Ascending aorta (tissue), 2 donors: ENCODE measurements at regions not wholly inside any gene's neighbourhood (a gene's known extent, or its start where the extent isn't known, plus 50 kb on each side); places are given as distances from the start of the nearest gene placed in this dataset.

ENCODE experiments used
- DNase-seq, 2 donors: peaks; one replicate each; pipeline ENCODE4 v3.0.0-alpha.2; 2019; ENCODE audit warnings: low spot score in 2 of 2
- H3K27ac ChIP-seq, 2 donors: fragments of 200-600 bp; sonication (generic); one replicate each; pipeline ENCODE4 v1.5.1; 2016 to 2017; ENCODE audit warnings: mild to moderate bottlenecking in 1 of 2
- H3K27me3 ChIP-seq: fragments of 200-600 bp; sonication (generic); one replicate; pipeline ENCODE4 v1.5.1; 2017
- H3K36me3 ChIP-seq, 2 donors: fragments of 200-600 bp; sonication (generic); one replicate each; pipeline ENCODE4 v1.5.1; 2016
- H3K4me1 ChIP-seq, 2 donors: fragments of 200-600 bp; sonication (generic); one replicate each; pipeline ENCODE4 v1.5.1; 2016 to 2017; ENCODE audit warnings: mild to moderate bottlenecking in 1 of 2
- H3K4me3 ChIP-seq, 2 donors: fragments of 200-600 bp; sonication (generic); one replicate each; pipeline ENCODE4 v1.5.1; 2016 to 2017; ENCODE audit warnings: mild to moderate bottlenecking in 1 of 2
- H3K9me3 ChIP-seq, 2 donors: fragments of 200-600 bp; sonication (generic); one replicate each; pipeline ENCODE4 v1.5.1; 2016
- CTCF ChIP-seq, 3 experiments: fragments of 200-600 bp in 2 of 3; fragments of 450-650 bp in 1 of 3; sonication (generic) in 2 of 3; IDR thresholded peaks; one replicate each; pipeline ENCODE4 v1.5.1; 2016 to 2019; ENCODE audit warnings: antibody characterized with exemption in 3 of 3, mild to moderate bottlenecking in 1 of 3, moderate library complexity in 1 of 3
- intact Hi-C: fragments of 100-400 bp; cut with DNase I; formaldehyde crosslinking; loops from one replicate; pipeline ENCODE4 v1.15.1; 2023

DNA sequence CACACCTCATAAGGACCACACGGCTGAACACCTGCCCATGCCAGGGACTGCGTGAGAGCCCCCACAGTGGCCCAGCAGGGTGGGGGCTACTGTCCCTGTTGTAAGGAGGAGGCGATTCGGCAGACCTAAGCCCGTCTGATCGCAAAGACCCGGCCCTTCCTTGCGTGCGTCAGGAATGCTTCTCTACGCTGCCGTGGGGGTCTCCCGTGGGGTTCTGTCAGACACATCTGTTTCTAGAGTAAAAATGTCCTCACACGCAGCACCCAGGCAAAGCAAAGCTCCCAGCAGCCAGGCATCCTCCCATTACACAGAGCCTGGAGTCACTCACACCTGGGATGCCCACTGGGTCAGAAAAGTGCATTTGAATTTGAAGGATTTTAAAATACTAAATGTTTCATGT is 147.7 kb upstream of the SOX1 start:
- Histone ChIP-seq H3K36me3 (no peaks in the 10 kb centered on the region), H3K27me3 (no peaks in the 10 kb centered on the region), H3K4me1 (no peaks in the 10 kb centered on the region), H3K27ac (no peak overlapping the region), H3K4me3 (no peak overlapping the region), H3K9me3 (no peaks in the 10 kb centered on the region)
- no peak for TF ChIP-seq CTCF (IDR thresholded peaks at IDR 0.05)
- intact Hi-C loops: no loop called here
- peak in 1 of 2 donors; percentile 48 for DNase-seq

- DNase-seq: peak in 1 of 2 donors; percentile 52
- Histone ChIP-seq H3K9me3 (no peaks in the 10 kb centered on the region), H3K36me3 (no peaks in the 10 kb centered on the region), H3K4me3 (no peak overlapping the region), H3K4me1 (no peaks in the 10 kb centered on the region), H3K27ac (no peak overlapping the region), H3K27me3 (no peaks in the 10 kb centered on the region)
- intact Hi-C loops: no loop called here
- TF ChIP-seq CTCF (IDR thresholded peaks at IDR 0.05): no peak
These were observed 147.1 kb upstream of the SOX1 start for GRCh38 chr13:111919849-111920248.

DNA sequence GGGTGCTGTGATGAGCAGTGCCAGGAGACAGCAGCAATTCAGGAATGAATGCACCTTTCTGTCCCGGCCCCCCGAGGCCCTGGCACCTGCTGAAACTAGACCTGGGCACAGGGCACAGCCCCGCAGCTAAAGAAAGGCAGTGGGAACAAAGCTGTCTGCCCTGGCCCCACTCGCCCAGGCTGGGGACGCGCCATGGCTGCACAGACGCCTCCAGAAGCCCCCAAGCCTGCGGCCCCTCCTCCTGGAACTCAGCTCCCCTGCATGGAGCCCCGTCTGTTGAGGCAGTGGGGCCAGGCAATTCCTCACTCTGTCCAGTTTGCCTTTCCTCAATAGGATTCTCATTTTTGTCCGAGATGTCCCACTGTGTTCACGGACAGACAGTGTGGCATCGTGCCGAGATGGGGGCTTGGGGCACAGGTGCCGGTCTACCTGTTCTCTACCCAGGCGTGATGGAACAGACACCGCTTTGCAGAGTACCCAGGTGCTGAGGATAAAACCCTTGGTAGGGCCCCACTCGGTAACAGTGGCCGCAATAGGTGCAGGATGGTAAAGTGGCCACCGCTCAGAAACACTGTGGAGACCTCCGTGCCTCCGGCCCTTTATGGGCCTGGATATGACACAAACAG is 146.5 kb upstream of the SOX1 start:
- no peak for TF ChIP-seq CTCF (IDR thresholded peaks at IDR 0.05)
- H3K27ac ChIP-seq: no peak overlapping the region
- H3K9me3 ChIP-seq: no peaks in the 10 kb centered on the region
- intact Hi-C loops: no loop called here
- H3K27me3 ChIP-seq: no peaks in the 10 kb centered on the region
- peak in 1 of 2 donors; percentile 39 for DNase-seq
- H3K36me3 ChIP-seq: no peaks in the 10 kb centered on the region
- H3K4me1 ChIP-seq: no peaks in the 10 kb centered on the region
- no peak overlapping the region for H3K4me3 ChIP-seq

GRCh38 chr13:111920932-111921705 is 145.8 kb upstream of the SOX1 start:
- no peak for TF ChIP-seq CTCF (IDR thresholded peaks at IDR 0.05)
- Histone ChIP-seq H3K36me3 (no peaks in the 10 kb centered on the region), H3K27ac (no peak overlapping the region), H3K4me1 (no peaks in the 10 kb centered on the region), H3K4me3 (no peak overlapping the region), H3K27me3 (no peaks in the 10 kb centered on the region), H3K9me3 (no peaks in the 10 kb centered on the region)
- peak in 1 of 2 donors; percentile 46 for DNase-seq
- intact Hi-C loops: no loop called here

DNA sequence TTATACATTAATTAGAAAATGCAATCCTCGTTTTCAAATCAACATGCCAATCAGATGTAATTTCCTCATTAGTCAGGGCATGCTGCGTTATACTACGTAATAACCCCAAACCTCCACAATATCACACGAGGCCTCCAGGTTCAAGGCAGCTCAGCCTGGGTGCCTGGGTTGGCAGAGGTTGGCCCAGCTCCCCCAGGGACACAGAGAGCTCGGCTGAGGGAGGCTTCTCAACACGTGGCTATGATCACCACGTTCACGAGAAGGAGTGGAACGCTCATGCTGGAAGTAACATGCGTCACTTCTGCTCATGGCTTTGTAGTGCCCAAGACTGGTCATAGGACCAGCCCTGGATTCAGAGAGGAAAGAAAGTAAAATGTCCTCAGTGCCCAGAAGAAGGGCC is 144.9 kb upstream of the SOX1 start:
- Histone ChIP-seq H3K4me3 (no peak overlapping the region), H3K9me3 (no peaks in the 10 kb centered on the region), H3K27ac (no peak overlapping the region), H3K4me1 (no peaks in the 10 kb centered on the region), H3K36me3 (no peaks in the 10 kb centered on the region), H3K27me3 (no peaks in the 10 kb centered on the region)
- intact Hi-C loops: no loop called here
- no peak for TF ChIP-seq CTCF (IDR thresholded peaks at IDR 0.05)
- peak in 1 of 2 donors; percentile 40 for DNase-seq
